ENCODE measurements at regions not wholly inside any gene's neighbourhood (a gene's known extent, or its start where the extent isn't known, plus 50 kb on each side); places are given as distances from the start of the nearest gene placed in this dataset.

GRCh38 chr4:10201381-10202223 is 85.0 kb upstream of the WDR1 start:
- DNase-seq: no peak

DNA sequence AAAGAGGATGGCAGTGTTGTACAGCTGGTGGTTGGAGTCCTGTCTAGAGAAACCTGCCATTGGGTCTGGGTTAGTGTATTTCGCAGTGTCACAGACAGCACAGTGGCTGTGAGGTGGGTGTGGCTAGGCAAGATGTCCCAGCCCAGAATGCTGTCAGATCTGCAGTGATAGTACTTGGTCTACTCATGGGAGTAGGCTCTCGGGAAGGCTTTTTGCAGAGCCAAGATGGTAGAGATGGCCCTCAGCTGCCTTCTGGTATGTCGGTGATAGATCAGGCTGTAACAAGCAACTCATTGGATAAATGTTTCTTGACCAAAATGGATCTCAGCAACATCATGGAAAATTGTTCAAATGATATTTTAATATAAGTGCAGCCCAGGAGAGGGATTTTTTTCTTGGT is 84.3 kb upstream of the WDR1 start:
- no peak for DNase-seq

DNA sequence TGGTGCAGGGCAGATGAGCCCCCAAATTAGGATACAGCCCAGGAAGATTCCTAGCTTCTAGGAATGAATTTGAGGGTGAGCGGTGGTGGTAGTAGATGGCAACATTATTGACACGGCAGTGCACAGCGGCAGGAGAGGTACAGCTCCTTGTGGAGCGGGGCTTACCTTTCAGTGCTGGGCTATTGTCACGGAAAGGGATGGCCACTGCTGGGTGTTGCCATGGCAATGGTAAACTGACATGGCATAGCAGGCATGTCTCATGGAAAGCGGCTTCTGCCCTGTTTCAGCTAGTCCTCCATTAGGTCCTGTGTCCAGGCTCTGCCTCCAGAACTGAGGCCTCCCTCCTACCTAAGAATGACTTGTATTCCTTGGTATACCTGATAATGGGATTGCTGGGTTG is 81.8 kb upstream of the WDR1 start:
- no peak for DNase-seq

- DNase-seq: no peak
Observed at GRCh38 chr4:10197952-10198351, 81.4 kb upstream of the WDR1 start.

GRCh38 chr4:10196191-10196590 is 79.6 kb upstream of the WDR1 start:
- no peak for DNase-seq

DNA sequence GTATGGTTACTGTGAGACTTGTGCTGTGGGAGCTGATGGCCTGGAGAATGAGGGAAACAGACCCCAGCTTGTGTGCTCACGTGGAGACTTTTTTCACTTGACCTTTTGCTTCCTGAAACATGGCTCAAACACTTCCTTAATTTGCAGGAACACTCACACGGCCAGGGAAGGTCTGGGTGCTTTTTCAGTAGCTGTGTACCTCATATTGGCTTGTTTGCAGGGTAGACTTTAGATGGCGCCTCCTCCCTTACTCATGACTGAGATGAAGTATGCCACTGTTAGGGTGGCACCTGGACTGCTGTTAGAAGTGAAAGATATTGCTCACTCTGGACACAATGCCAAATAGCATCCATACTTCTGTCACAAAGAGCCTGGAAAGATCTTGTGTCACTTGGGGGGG is 75.7 kb upstream of the WDR1 start:
- peak in 1 of 3 experiments; percentile 30 for DNase-seq

DNA sequence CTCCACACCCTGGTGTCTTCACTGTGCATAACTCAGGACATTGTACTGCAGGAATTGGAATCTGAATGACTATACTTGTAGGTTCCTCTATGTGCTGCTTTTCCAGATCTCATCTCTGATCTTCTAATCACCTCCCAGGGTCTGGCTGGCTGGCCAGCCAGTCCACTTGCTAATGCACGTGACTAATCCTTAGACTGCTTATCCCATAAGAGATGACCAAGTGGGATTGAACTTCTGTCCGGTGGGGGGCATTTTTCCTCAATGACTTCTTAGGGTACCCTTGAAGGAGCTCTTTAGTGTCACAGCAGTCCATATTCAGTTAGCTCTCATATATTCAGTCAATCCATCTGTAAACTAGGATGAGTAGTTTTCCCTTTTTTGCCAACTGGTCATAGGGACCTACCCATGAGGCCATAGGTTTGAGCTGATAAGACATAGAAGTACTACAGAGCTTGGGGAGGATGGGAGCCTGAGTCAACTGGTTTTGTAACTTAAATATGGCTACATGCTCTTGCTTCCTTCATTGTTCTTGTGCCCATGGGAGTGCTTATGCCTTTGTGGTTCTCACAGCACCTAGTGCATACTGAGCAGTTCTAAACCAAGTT is 71.9 kb upstream of the WDR1 start:
- DNase-seq: no peak

- DNase-seq: peak in 2 of 3 experiments; percentile 13 to 22
Observed at GRCh38 chr4:10186228-10187214, 69.9 kb upstream of the WDR1 start.

DNA sequence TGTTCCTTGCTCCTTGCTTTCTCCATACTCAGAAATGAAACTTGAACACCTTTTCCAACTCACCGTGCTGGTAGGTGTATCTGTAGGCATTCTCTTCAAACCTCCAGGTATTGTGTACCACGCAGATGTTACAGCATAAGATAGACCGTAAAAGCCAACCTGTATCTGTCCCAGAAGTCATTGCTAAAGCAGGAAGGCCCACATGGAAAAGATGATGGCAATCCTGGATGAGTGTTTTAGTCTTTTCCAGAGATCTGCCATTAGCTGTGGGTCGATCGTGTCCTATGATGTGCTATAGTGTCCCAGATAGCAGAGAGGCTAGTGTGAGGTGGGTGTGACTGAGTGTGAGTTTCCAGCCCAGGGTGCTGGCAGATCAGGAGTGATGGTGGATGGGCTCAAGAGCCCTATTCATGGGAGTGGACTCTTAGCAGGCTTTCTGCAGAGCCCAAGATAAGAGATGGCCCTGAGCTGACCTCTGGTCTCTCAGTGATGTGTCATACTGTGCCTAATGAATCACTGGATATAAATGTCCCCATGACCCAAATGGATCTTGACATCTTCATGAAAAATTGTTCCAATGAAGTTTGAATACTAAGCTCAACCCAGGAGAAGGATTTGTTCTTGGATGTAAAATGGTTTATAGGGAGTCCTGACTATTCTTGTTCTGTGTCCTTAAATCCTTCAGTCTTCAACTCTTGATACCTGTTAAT is 69.1 kb upstream of the WDR1 start:
- DNase-seq: no peak

GRCh38 chr4:10184501-10184938 is 67.9 kb upstream of the WDR1 start:
- no peak for DNase-seq

GRCh38 chr4:10184041-10184440 is 67.4 kb upstream of the WDR1 start:
- DNase-seq: no peak

DNA sequence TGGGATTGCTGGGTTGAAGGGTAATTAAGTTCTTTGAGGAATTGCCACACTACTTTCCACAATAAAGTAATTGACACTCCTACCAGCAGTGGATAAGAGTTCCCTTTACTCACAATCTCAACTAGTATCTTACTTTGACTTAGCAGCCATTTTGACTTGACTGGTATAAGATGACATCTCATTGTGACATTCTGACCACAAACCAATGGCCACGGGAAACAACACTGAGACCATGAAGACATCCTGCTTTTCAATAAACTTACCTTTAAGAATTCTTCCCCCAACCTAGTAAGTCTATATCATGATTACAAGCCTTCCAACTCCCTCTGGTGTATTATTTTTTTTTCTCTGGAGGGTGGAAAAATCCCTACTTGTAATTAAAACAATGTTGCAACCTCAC is 66.9 kb upstream of the WDR1 start:
- DNase-seq: no peak

DNA sequence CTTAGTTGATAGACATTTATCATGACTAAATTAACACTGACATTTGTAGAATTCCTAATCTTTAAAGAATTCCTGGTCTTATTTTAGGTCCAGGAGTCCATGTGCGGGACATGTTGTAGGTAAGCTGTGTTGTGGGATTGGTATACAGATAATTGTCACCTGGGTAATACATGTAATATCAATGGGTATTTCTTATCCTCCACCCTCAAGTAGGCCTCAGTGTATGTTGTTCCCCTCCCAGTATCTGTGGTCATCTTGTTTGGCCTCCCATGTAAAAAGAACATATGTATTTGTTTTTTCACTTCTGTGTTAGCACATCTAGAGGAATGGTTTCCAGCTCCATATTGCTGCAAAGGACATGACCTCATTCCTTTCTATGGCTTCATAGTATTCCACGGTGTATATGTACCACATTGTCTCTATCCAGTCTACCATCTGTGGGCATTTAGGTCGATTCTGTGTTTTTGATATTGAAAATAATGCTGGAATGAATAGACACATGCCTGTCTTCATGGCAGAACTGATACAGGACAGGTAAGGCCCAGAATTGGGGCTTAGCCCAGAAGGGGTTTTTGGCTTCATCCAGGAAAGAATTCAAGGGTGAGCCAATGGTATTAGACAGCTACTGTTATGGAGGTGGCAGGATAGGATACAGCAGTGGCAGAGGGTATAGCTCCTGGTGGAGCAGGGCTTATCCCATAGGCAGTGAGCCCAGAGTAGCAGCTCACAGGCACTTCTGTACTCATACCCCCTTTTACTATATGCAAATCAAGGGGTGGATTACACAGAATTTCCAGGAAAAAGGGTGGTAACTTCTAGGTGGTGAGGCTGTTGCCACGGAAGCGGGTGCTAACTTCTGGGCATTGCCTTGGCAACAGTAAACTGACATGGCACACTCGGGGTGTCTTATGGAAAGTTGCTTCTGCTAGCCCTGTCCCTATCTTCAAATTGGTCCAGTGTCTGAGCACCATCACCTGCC is 66.1 kb upstream of the WDR1 start:
- peak in 1 of 3 experiments; percentile 5 for DNase-seq

- DNase-seq: no peak
Observed at GRCh38 chr4:10181745-10182445, 65.3 kb upstream of the WDR1 start.

- no peak for DNase-seq
Observed at GRCh38 chr4:10180927-10181744, 64.5 kb upstream of the WDR1 start.

DNA sequence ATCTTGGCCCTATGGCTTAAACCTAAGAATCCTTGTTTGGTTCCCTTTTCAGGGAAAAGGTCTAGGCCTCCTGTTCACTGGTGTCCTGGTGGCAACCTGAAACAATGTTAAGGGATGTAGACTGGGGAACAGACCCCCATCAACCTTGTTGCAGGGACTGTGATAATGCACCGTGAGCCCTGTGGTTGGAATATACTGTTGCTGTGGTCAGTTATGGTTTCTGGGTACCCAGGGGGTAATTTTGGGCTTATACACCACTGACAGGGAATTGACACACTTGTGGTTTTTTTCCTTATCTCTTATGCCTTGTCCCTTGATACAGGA is 64.0 kb upstream of the WDR1 start:
- DNase-seq: no peak

- DNase-seq: no peak
Observed at GRCh38 chr4:10179957-10180602, 63.5 kb upstream of the WDR1 start.

GRCh38 chr4:10178763-10179162 is 62.2 kb upstream of the WDR1 start:
- no peak for DNase-seq

DNA sequence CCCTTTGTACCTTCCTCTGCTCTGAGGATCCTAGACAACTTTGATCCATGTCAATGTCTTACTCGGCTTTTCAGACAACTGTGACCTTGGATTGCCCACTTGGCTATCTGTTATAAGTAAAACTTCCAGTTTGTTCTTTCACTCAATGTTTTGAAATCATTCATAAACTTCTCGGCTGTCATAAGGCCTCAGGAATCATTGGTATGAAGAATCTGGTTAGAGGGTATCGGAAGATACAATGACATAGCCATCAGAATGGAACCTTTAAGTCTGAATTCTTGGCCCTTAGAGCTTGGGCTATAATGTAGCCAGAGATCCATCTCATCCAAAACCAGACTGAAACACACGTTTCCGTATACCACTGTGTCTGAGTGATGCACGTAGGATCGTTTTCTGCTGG is 59.0 kb upstream of the WDR1 start:
- DNase-seq: no peak

Data from NCI-H1417 (cell line).